ENCODE measurements at regions not wholly inside any gene's neighbourhood (a gene's known extent, or its start where the extent isn't known, plus 50 kb on each side); places are given as distances from the start of the nearest gene placed in this dataset.

GRCh38 chr14:49196327-49196726, 389.9 kb downstream of the RPS29 start:
- H3K4me3 ChIP-seq (replicated peaks in 1 of 2; ENCODE audit: low read depth in 2 of 2, low read length in 2 of 2) = no peak overlapping the region
- DNase-seq (ENCODE audit: low read depth in 2 of 2) = no peak
- TF ChIP-seq CTCF (IDR thresholded peaks at IDR 0.05; ENCODE audit: low read depth, low read length) = no peak

GRCh38 chr14:49194067-49194466, 392.1 kb downstream of the RPS29 start:
- TF ChIP-seq CTCF (IDR thresholded peaks at IDR 0.05; ENCODE audit: low read depth, low read length) = no peak
- no peak for DNase-seq (ENCODE audit: low read depth in 2 of 2)
- H3K4me3 ChIP-seq (replicated peaks in 1 of 2; ENCODE audit: low read depth in 2 of 2, low read length in 2 of 2) = no peak overlapping the region

GRCh38 chr14:49193332-49194065, 392.7 kb downstream of the RPS29 start:
- no peak for DNase-seq (ENCODE audit: low read depth in 2 of 2)
- no peak for TF ChIP-seq CTCF (IDR thresholded peaks at IDR 0.05; ENCODE audit: low read depth, low read length)

GRCh38 chr14:49191380-49191779, 394.8 kb downstream of the RPS29 start:
- DNase-seq (ENCODE audit: low read depth in 2 of 2) = no peak
- TF ChIP-seq CTCF (IDR thresholded peaks at IDR 0.05; ENCODE audit: low read depth, low read length) = no peak
- no peak overlapping the region for H3K4me3 ChIP-seq (replicated peaks in 1 of 2; ENCODE audit: low read depth in 2 of 2, low read length in 2 of 2)

More at GRCh38 chr14:49193332-49194065, 392.7 kb downstream of the RPS29 start:
- no peak overlapping the region for H3K4me3 ChIP-seq (replicated peaks in 1 of 2; ENCODE audit: low read depth in 2 of 2, low read length in 2 of 2)

GRCh38 chr14:49189375-49189774, 396.8 kb downstream of the RPS29 start:
- TF ChIP-seq CTCF (IDR thresholded peaks at IDR 0.05; ENCODE audit: low read depth, low read length) = no peak
- no peak for DNase-seq (ENCODE audit: low read depth in 2 of 2)

GRCh38 chr14:49187799-49188198, 398.4 kb downstream of the RPS29 start:
- DNase-seq (ENCODE audit: low read depth in 2 of 2) = no peak
- TF ChIP-seq CTCF (IDR thresholded peaks at IDR 0.05; ENCODE audit: low read depth, low read length) = no peak
- no peak overlapping the region for H3K4me3 ChIP-seq (replicated peaks in 1 of 2; ENCODE audit: low read depth in 2 of 2, low read length in 2 of 2)

More at GRCh38 chr14:49189375-49189774, 396.8 kb downstream of the RPS29 start:
- no peak overlapping the region for H3K4me3 ChIP-seq (replicated peaks in 1 of 2; ENCODE audit: low read depth in 2 of 2, low read length in 2 of 2)
